ENCODE measurements at regions not wholly inside any gene's neighbourhood (a gene's known extent, or its start where the extent isn't known, plus 50 kb on each side); places are given as distances from the start of the nearest gene placed in this dataset.
A peak's percentile ranks its signal among the peaks of the same experiment; 100 is the strongest.
"Not testable (repeated sequence)": the region's sequence is repeated elsewhere in the genome, so short reads cannot be mapped to it uniquely, and the experiment has no call there.

DNA sequence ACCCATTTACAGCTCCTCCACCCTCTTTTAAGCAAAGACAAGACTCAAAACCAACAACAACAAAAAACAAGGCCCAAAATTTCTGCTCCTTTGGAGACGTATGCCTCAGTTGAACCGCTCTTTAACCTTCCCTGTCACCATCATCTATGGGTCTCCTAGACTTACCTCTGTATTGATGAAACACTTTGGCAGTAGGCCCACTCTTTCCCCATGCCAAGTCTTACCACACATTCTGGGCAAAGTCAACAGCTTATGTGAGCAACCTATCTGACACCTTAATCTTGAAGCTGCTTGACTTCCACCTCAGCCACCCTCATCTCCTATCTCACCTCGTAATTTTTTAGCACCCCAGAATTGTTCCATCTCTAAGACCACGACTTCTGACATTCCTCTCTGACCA lies 99.7 kb upstream of the CXorf66 start:
- no peak for DNase-seq

DNA sequence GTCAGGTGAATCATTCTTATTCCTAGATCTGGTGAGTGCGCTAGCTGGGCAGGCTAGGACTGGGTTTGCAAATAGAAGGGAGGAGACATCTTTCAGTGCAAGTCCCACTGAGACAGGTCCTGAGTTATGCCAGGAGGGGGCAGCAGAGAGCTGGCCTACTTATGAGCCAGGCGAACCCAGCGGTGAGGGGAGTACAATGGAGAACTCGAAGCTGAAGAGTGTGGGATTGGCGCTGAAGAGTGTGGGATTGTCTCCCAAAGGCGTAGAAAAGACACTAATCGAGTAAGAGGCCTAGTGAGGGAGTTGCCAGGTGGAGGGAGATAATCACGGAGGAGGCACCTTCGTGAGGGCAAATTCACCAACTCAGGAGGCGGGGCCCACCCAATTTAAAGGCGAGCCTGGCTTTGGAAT lies 91.7 kb upstream of the CXorf66 start:
- peak in 4 of 5 experiments; percentile 8 to 59 (median 14) for DNase-seq

DNA sequence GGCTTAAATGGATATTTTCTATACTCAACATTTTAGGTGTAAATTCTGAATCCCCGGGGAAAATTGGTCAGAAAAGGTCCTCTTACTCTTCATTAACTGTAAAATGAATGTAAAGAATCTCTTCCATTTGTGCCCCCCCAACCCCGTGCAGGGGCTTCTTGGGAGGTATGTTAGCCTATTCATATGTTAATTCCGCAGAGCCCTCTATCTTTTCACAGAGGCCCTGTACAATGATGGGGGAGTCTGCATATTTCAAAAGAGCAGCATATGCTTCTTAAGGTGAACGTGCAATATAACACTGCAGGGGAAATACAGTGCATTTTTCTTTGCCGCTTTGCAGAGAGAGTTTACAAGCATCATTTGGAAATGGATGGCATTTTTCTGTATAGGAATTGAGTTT lies 88.5 kb upstream of the CXorf66 start:
- no peak for DNase-seq

DNA sequence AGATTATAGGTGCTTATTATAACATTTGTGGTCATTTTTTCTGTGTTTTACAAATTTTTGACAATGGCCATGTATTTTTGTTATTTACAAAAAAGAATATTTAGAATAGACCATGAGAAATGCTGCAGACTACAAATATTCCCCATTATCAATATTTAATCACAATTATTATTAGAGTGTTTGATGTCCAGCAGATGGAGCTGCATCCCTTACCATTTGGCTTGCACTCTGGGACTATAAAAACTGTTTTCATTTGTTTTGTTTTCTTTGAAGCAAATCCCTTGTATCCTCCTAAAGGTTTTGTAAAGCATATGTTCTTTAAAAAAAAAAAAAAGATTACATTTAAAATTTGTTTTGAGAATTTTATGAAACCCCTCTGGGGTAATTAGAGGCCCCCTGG lies 85.6 kb upstream of the CXorf66 start:
- no peak for DNase-seq

DNA sequence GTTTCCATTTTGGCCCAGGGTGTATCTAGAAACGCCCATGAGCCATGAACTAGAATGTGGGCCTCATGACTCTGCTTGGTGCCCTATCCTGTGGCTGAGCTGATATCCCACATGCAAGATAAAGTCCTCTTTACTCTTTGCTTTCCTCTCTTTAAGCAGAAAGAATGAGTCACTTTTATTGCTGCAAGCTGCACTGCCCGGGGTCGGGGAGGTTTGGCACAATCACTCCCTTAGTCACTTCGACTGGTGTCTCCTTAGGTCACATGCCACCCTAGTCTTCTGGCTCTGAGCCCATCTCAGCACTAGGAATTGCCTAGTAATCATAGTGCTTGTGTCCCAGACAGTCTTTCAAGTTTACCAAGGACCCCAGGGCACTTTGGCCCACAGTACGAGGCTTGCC lies 75.1 kb upstream of the CXorf66 start:
- DNase-seq: no peak

DNA sequence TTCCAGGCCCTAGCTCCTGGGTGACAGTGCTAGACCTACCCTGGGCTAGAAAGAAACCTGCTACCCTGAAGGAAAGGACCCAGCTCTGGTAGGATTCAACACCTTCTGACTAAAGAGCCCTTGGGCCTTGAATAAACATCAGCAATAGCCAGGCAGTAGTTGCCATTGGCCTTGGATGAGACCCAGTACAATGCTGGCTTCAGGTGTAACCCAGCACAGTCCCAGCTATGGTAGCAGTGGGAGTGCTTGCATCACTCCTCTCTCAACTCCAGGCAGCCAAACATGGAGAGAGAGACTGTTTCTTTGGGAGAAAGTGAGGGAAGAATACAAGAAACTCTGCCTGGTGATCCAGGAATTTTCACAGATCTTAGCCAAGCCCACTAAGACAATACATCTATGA lies 73.5 kb upstream of the CXorf66 start:
- DNase-seq: no peak

DNA sequence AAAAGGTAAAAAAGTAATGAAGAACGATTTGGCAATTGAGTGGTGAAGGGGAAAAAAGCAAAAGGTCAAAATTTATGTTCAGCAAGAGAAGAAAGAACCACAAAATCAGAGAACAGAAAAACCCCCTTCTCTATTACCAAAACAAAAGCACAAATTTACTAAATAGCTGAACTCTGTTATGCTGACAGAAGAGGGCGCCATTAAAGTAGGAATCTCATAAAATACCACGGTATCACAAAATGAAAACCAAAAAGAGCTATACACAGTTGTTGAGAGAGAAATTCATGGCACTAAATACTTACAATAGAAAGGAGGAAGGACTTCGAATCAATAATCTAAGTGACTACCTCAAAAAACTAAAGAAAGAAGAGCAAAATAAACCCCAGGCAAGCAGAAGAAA lies 69.6 kb upstream of the CXorf66 start:
- DNase-seq: no peak

DNA sequence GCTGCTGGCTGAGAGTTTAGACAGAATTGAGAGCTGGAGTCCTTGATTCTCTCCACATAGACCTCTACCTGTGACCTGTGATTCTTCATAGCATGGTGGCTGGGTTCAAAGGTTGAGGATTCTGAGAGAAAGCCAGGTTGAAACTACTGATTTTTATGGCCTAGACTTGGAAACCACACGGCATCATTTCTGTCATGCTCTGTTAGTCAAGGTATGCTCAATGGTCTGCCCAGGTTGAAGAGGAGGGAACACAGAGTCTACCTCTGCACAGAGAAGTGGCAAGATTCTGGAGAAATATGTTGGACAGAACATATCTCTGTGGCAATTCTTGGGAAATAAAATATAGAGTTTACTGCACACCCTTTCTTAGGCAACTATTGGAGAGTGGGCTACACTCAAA lies 57.2 kb upstream of the CXorf66 start:
- DNase-seq: no peak

DNA sequence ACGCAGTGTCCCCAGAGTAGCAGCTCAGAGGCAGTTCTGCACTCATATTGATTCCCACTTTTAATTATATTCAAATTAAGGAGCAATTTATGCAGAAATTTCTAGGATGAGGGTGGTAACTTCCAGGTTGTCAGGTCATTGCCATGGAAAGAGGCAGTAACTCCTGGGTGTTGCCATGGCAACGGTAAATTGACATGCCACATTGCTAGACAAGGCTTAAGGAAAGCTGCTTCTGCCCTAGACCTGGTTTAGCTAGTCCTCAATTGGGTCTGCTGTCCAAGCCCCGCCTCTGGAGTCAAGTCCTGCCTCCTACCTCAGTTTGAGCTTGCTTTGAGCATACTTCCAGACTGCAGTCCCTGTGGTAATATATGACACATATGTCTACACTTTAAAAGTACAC lies 53.8 kb upstream of the CXorf66 start:
- DNase-seq: not testable (repeated sequence)
